ENCODE measurements at regions not wholly inside any gene's neighbourhood (a gene's known extent, or its start where the extent isn't known, plus 50 kb on each side); places are given as distances from the start of the nearest gene placed in this dataset.
A peak's percentile ranks its signal among the peaks of the same experiment; 100 is the strongest.
"Not testable (repeated sequence)": the region's sequence is repeated elsewhere in the genome, so short reads cannot be mapped to it uniquely, and the experiment has no call there.

DNA sequence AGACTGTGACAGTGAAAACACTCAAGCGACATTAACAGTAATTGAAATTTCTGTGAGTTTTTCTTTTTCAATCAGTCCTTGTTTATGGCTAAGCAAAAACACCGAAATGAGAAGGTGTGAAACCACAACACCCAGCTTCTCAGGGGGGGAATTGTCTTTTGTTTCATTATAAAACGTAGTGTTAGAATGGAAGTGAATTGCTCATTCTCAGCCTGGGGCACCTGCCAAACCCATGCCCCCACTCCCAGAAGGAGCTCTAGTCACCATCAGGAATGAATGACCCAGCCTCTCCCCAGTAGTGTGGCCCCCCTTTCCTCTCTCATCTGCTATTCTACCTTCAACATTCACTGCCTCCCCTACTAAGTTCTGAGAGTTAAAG lies 185.8 kb upstream of the CFAP20DC start:
- peaks cover 11% of the 10 kb centered on the region for H3K9me3 Mint-ChIP-seq
- H3K4me3 Mint-ChIP-seq, result no peak overlapping the region
- ATAC-seq (ENCODE audit: low read depth) (no peak), DNase-seq (ENCODE audit: low spot score in 2 of 2) (no peak)
- no peak overlapping the region for H3K27ac Mint-ChIP-seq
- H3K36me3 Mint-ChIP-seq, result peaks cover 7% of the 10 kb centered on the region
- H3K27me3 Mint-ChIP-seq, result no peaks in the 10 kb centered on the region
- H3K4me1 Mint-ChIP-seq, result peaks cover 5% of the 10 kb centered on the region

DNA sequence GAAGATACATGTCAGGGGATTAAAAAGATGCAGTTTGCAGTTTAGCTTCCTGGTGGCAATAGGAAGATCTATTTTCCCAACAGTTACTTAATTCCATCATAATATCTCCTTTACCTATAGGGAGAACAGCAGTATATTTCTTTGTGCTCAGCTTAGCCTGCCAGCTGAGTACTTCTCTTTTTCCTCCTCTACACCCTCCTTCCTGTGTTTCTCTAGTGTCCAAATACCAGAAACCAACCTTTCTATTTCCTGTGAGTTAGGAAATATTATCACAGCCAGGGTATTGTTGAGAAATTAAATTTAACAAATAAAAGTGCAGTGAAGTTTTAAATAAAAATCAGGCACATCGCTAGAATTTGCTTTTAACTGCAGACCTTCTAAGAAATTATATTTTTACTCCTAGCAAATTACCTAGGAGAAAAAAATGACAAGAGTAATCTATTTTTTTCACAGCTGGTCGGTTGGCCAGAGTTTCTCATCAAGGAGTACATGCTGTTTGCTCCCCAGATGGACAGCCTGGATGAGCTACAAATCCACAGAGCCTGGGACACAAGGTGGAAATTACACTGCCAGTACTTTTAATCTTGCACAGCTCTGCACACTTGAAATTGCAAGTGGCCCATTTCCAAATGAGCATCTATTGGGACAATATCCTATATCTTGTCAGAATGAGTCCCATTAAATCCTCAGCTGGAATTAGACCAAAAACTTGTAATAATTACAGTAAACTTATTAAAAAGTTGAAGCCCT lies 185.2 kb upstream of the CFAP20DC start:
- no peaks in the 10 kb centered on the region for H3K27me3 Mint-ChIP-seq
- H3K9me3 Mint-ChIP-seq, result peaks cover 11% of the 10 kb centered on the region
- H3K36me3 Mint-ChIP-seq, result peaks cover 5% of the 10 kb centered on the region
- no peak overlapping the region for H3K4me3 Mint-ChIP-seq
- H3K27ac Mint-ChIP-seq, result no peak overlapping the region
- no peak for ATAC-seq (ENCODE audit: low read depth)
- H3K4me1 Mint-ChIP-seq, result peaks cover 5% of the 10 kb centered on the region
- DNase-seq (ENCODE audit: low spot score in 2 of 2), result no peak

DNA sequence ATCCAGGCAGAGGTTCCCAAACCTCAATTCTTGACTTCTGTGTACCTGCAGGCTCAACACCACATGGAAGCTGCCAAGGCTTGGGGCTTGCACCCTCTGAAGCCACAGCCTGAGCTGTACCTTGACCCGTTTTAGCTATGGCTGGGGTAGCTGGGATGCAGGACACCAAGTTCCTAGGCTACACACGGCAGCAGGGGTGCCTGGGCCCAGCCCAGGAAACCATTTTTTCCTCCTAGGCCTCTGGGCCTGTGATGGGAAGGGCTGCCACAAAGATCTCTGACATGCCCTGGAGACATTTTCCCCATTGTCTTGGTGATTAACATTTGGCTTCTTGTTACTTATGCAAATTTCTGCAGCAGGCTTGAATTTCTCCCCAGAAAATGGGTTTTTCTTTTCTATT lies 180.6 kb upstream of the CFAP20DC start:
- DNase-seq (ENCODE audit: low spot score in 2 of 2); H3K27ac Mint-ChIP-seq; H3K4me1 Mint-ChIP-seq; H3K4me3 Mint-ChIP-seq; H3K36me3 Mint-ChIP-seq; H3K27me3 Mint-ChIP-seq; ATAC-seq (ENCODE audit: low read depth): not testable (repeated sequence)
- peaks cover 12% of the 10 kb centered on the region for H3K9me3 Mint-ChIP-seq

DNA sequence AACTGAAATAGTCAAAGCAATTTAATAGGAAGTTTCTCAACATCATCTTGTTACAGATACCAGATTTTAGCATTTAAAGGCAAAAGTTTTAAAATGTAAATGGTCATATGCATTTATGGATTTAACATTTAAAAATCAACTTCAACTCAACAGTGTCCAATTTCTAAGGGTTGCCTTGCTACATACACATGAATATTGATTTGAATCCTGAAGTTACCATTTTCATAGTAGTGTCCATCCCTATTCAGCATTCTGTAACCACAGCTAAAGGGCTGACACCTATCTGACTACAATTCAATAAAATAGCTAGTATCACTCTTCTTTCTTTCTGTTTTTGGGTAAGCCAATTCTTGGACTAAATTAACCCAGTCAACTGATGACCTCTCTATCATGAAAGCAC lies 164.0 kb upstream of the CFAP20DC start:
- H3K27me3 Mint-ChIP-seq, result peaks cover 7% of the 10 kb centered on the region
- ATAC-seq (ENCODE audit: low read depth) (no peak), DNase-seq (ENCODE audit: low spot score in 2 of 2) (no peak)
- H3K4me1 Mint-ChIP-seq, result no peaks in the 10 kb centered on the region
- H3K36me3 Mint-ChIP-seq, result no peaks in the 10 kb centered on the region
- no peak overlapping the region for H3K27ac Mint-ChIP-seq
- H3K4me3 Mint-ChIP-seq, result no peak overlapping the region
- H3K9me3 Mint-ChIP-seq, result no peaks in the 10 kb centered on the region

DNA sequence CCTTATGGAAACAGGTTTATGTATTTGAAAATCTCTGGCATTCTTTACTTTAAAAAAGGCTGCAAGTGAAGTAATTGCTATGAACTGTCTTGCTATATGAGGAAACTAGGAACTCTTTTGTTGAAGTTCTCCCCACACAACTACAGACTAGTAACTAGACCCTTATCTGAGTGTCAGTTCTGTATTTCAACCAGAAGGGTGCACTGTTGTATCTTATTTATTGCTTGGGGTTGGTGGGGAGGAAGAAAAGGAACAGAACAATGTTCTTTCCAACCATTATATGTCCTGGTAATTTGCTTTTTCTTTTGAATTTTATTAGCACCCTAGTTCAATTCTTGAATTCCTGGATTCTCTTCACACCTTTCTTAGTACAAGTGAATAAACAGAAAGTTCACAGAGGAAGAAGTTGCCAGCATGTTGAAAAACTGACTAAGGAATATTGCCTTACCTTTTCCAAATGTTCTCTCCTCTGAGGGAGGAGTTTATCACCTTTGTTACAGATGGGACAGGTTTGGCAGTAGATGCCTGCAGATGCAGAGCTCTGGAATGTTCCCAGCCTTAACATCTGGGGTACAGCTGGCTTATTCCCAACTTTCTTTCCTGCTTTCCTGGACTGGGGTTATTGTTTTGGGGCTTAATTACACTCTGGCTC lies 162.4 kb upstream of the CFAP20DC start:
- Mint-ChIP-seq H3K27me3 (peaks cover 7% of the 10 kb centered on the region), H3K27ac (no peak overlapping the region), H3K9me3 (no peaks in the 10 kb centered on the region), H3K4me3 (no peak overlapping the region), H3K4me1 (no peaks in the 10 kb centered on the region), H3K36me3 (no peaks in the 10 kb centered on the region)
- DNase-seq (ENCODE audit: low spot score in 2 of 2), result peak in 1 of 2 donors; percentile 37
- ATAC-seq (ENCODE audit: low read depth), result peak; percentile 57

DNA sequence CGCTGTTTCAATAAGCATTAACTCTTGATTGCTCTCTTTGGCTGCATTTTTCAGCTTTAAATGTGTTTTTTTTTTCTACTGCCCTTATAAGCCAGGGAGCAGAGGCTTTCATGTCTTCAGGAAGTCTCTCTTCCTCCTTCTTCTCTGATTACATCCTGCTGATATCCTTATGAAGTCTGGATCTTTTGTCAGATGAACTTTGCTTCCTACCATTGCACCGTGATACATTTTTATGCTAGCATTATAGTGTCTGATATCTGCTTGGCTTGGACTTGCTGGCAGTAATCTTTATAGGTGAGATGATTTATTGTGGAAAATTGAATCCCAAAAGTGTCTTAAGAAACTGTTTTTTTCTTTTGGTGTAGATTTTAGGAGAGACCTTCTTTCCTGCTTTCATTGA lies 160.4 kb upstream of the CFAP20DC start:
- ATAC-seq (ENCODE audit: low read depth) (no peak), DNase-seq (ENCODE audit: low spot score in 2 of 2) (no peak)
- H3K36me3 Mint-ChIP-seq, result no peaks in the 10 kb centered on the region
- no peak overlapping the region for H3K4me3 Mint-ChIP-seq
- no peak overlapping the region for H3K27ac Mint-ChIP-seq
- peaks cover 3% of the 10 kb centered on the region for H3K4me1 Mint-ChIP-seq
- H3K9me3 Mint-ChIP-seq, result no peaks in the 10 kb centered on the region
- peaks cover 9% of the 10 kb centered on the region for H3K27me3 Mint-ChIP-seq

DNA sequence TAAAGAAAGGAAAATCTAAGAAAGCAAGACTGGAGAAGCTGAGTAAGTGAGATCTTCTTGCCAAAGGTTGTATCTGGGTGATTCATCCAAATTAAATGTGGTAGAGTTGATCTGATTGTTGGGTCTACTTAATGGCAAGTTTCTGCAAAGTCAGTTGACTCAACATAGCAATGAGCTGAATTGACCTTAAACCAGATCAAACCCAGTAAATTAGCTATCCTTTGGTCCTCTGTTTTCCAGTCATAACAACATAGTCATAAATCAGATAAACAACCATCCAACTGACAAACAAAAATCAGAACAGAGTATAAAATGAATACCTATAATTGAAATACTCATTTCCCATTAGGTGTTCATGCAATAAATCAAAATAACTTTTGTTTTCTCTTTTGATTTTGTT lies 142.6 kb upstream of the CFAP20DC start:
- H3K4me1 Mint-ChIP-seq, result no peaks in the 10 kb centered on the region
- no peak overlapping the region for H3K4me3 Mint-ChIP-seq
- no peak overlapping the region for H3K27ac Mint-ChIP-seq
- H3K27me3 Mint-ChIP-seq, result no peaks in the 10 kb centered on the region
- no peak for ATAC-seq (ENCODE audit: low read depth)
- no peak for DNase-seq (ENCODE audit: low spot score in 2 of 2)
- H3K36me3 Mint-ChIP-seq, result no peaks in the 10 kb centered on the region
- H3K9me3 Mint-ChIP-seq, result no peaks in the 10 kb centered on the region

DNA sequence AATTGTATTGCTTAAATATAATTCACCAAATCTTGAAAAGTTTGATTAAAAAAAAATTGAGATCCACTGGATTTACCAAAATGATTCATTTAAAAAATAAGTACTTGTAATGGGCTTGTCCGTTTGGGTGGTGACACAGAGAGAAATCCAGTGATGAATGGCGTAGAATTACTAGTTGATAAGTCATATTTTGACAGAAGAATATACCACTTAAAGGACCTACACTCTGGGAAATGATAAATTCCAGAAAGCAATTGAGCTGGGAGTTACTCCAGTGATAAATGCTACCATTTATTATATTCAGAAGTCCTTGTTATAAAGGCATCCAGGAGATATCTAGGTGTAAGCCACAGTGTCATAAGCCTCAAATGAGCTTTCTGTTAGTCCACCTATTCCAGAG lies 141.8 kb upstream of the CFAP20DC start:
- no peak overlapping the region for H3K27ac Mint-ChIP-seq
- H3K36me3 Mint-ChIP-seq, result no peaks in the 10 kb centered on the region
- no peaks in the 10 kb centered on the region for H3K9me3 Mint-ChIP-seq
- H3K27me3 Mint-ChIP-seq, result no peaks in the 10 kb centered on the region
- ATAC-seq (ENCODE audit: low read depth) (no peak), DNase-seq (ENCODE audit: low spot score in 2 of 2) (no peak)
- H3K4me1 Mint-ChIP-seq, result no peaks in the 10 kb centered on the region
- H3K4me3 Mint-ChIP-seq, result no peak overlapping the region

DNA sequence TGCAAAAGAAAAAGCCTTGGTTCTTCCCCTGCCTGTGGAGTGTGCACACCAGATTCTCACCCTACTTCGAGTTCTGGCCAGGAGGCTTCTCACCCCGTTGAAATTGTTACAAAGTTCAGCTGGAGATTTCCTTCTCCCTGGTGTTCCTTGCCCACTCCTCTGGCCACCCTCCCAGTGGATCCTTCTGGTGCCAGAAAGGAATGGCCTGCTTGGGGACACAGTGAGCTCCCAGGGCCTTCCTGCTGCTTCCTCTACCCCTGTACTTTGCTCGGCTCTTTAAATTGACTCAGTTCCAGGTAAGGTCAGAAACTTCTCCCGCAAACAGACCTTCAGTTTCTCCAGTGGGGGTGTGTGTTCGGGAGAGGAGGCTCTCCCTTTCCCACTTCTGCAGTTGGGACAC lies 140.1 kb upstream of the CFAP20DC start:
- no peaks in the 10 kb centered on the region for H3K4me1 Mint-ChIP-seq
- no peak for DNase-seq (ENCODE audit: low spot score in 2 of 2)
- no peak for ATAC-seq (ENCODE audit: low read depth)
- H3K9me3 Mint-ChIP-seq, result no peaks in the 10 kb centered on the region
- H3K27me3 Mint-ChIP-seq, result no peaks in the 10 kb centered on the region
- H3K36me3 Mint-ChIP-seq, result no peaks in the 10 kb centered on the region
- no peak overlapping the region for H3K27ac Mint-ChIP-seq
- H3K4me3 Mint-ChIP-seq, result no peak overlapping the region

DNA sequence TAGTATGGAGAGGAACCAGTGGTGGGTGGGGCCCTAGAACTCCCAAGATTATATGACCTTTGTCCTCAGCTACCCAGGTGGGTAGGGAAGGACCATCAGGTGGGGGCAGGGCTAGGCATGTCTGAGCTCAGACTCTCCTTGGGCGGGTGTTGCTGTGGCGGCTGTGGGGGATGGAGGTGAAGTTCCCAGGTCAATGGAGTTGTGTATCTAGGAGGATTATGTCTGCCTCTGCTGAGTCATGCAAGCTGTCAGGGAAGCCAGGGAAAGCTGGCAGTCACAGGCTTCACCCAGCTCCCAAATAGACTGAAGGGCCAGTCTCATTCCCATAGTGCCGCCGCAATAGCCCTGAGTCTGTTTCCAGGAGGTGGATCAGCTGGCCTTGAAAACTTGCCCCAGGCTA lies 139.7 kb upstream of the CFAP20DC start:
- ATAC-seq (ENCODE audit: low read depth) (no peak), DNase-seq (ENCODE audit: low spot score in 2 of 2) (no peak)

DNA sequence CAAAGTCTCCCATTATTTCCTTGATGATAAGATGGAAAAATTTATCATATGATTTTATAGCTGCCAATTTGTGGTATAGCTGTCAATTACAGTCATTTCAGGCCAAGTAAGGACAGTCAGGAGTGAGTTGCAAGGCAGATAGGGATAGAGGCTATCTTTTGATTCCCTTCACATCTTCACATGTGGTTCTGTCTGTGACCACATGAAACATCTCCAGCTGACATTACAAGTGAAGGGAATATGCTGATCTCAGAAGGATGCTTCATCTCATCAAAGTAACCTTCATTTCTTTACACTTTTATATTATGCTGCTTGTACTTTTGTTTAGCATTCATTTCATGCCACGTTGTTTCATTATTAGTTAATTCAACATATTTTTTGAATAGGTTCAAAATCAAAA lies 136.9 kb upstream of the CFAP20DC start:
- Mint-ChIP-seq H3K9me3 (no peaks in the 10 kb centered on the region), H3K36me3 (no peaks in the 10 kb centered on the region), H3K27ac (no peak overlapping the region), H3K4me1 (no peaks in the 10 kb centered on the region), H3K4me3 (no peak overlapping the region), H3K27me3 (peaks cover 3% of the 10 kb centered on the region)
- DNase-seq (ENCODE audit: low spot score in 2 of 2) (no peak), ATAC-seq (ENCODE audit: low read depth) (no peak)

More for the DNA sequence above, 139.7 kb upstream of the CFAP20DC start:
- no peaks in the 10 kb centered on the region for H3K9me3 Mint-ChIP-seq
- no peak overlapping the region for H3K27ac Mint-ChIP-seq
- no peak overlapping the region for H3K4me3 Mint-ChIP-seq
- H3K4me1 Mint-ChIP-seq, result no peaks in the 10 kb centered on the region
- H3K36me3 Mint-ChIP-seq, result no peaks in the 10 kb centered on the region
- H3K27me3 Mint-ChIP-seq, result no peaks in the 10 kb centered on the region

DNA sequence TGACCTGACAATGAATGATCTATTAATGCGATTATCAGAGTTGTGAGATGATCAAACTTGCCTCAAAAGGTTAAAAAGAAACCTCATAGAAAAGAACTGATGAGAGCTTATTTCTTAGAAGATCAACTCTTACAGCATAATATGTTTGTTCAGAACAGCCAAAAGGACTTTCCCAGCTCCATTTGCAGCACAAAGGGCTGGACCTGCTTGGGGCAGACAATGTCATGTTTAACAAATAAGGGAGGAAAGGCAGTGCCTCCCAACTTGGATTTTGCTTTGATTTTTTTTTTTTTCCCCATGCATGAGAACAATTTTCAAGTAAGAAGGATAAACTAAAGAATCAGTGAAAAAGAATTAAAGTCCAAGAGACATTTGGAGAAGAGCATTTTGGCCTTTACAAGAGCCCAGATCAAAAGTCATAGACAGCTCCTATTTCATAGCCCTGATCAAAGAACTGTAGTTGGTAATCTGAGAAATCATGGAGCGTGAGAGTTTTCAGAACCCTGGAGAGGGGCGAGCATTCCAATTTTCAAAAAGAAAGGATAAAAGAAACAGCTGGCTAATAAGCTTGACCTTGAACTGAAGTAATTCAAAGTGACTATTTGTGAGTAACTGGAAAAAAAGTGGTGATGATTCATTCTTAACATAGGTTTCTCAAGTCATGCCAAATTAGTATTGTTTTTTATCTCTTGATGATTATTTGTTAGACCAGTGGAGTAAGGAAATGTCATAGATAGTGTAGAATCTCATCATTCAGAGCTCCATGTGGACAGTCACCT lies 136.0 kb upstream of the CFAP20DC start:
- Mint-ChIP-seq H3K4me3 (no peak overlapping the region), H3K27ac (no peak overlapping the region), H3K9me3 (no peaks in the 10 kb centered on the region), H3K4me1 (no peaks in the 10 kb centered on the region), H3K36me3 (no peaks in the 10 kb centered on the region), H3K27me3 (peaks cover 3% of the 10 kb centered on the region)
- ATAC-seq (ENCODE audit: low read depth), result no peak
- no peak for DNase-seq (ENCODE audit: low spot score in 2 of 2)

DNA sequence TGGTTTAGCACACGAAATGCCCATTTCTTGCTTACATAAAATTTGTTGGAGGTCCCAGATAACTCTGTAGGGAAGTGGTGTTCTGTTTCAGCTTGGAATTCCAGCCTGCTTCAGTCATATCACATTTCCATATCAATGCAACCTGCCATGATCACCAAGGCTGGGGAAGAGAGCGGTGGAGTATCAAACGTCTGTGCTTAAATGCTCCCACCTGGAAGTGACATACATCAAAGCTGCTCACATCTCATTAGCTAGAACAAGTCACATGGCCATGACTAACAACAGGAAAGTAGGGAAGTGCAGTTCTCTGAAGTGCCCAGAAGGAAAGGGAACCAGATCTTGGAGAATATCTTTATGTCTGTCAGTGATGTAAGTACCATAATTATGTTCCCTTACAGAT lies 130.2 kb upstream of the CFAP20DC start:
- Mint-ChIP-seq H3K9me3 (peaks cover 1% of the 10 kb centered on the region), H3K4me3 (no peak overlapping the region), H3K27ac (no peak overlapping the region), H3K4me1 (no peaks in the 10 kb centered on the region), H3K36me3 (no peaks in the 10 kb centered on the region), H3K27me3 (peaks cover 10% of the 10 kb centered on the region)
- ATAC-seq (ENCODE audit: low read depth) (no peak), DNase-seq (ENCODE audit: low spot score in 2 of 2) (no peak)

DNA sequence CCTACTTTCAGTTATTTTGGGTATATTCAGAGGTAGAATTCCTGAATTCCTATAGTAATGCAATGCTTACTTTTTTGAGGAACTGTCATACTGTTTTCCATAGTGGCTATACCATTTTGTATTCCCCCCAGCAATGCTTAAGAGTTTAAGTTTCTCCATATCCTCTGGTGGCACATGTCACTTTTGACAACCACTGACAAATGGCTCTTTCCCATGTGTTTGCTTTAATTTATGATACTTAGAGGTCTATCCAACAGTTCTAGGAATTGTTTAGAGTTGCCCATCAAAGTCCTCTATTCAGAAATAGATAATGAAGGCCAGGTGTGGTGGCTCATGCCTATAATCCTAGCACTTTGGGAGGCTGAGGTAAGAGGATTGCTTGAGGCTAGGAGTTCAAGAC lies 128.9 kb upstream of the CFAP20DC start:
- Mint-ChIP-seq H3K9me3 (peaks cover 1% of the 10 kb centered on the region), H3K27me3 (peaks cover 10% of the 10 kb centered on the region), H3K27ac (no peak overlapping the region), H3K4me3 (no peak overlapping the region), H3K4me1 (no peaks in the 10 kb centered on the region), H3K36me3 (no peaks in the 10 kb centered on the region)
- no peak for DNase-seq (ENCODE audit: low spot score in 2 of 2)
- ATAC-seq (ENCODE audit: low read depth), result no peak

Measured in memory B cell (primary cell).